ENCODE measurements at regions not wholly inside any gene's neighbourhood (a gene's known extent, or its start where the extent isn't known, plus 50 kb on each side); places are given as distances from the start of the nearest gene placed in this dataset.

GRCh38 chr9:16257604-16258003, 612.9 kb downstream of the BNC2 start:
- no peak for DNase-seq (ENCODE audit: extremely low spot score, unreplicated experiment)
- H3K4me1 Mint-ChIP-seq (ENCODE audit: unreplicated experiment): peaks cover 48% of the 10 kb centered on the region

GRCh38 chr9:16258191-16258590, 612.3 kb downstream of the BNC2 start:
- H3K9me3 Mint-ChIP-seq: peaks cover 8% of the 10 kb centered on the region
- no peak for DNase-seq (ENCODE audit: extremely low spot score, unreplicated experiment)
- H3K4me3 Mint-ChIP-seq: no peak overlapping the region
- H3K27me3 Mint-ChIP-seq: peaks cover 11% of the 10 kb centered on the region
- no peaks in the 10 kb centered on the region for H3K36me3 Mint-ChIP-seq
- TF ChIP-seq CTCF (conservative IDR thresholded peaks at IDR 0.05): no peak
- H3K4me1 Mint-ChIP-seq (ENCODE audit: unreplicated experiment): peaks cover 48% of the 10 kb centered on the region
- H3K27ac Mint-ChIP-seq: no peak overlapping the region

More at GRCh38 chr9:16257604-16258003, 612.9 kb downstream of the BNC2 start:
- H3K27ac Mint-ChIP-seq: no peak overlapping the region
- peaks cover 9% of the 10 kb centered on the region for H3K27me3 Mint-ChIP-seq
- H3K9me3 Mint-ChIP-seq: peaks cover 8% of the 10 kb centered on the region
- H3K36me3 Mint-ChIP-seq: no peaks in the 10 kb centered on the region
- H3K4me3 Mint-ChIP-seq: no peak overlapping the region
- peak; percentile 63 for TF ChIP-seq CTCF (conservative IDR thresholded peaks at IDR 0.05)

GRCh38 chr9:16258708-16259107, 611.8 kb downstream of the BNC2 start:
- H3K27ac Mint-ChIP-seq: no peak overlapping the region
- H3K36me3 Mint-ChIP-seq: no peaks in the 10 kb centered on the region
- peaks cover 8% of the 10 kb centered on the region for H3K9me3 Mint-ChIP-seq
- TF ChIP-seq CTCF (conservative IDR thresholded peaks at IDR 0.05): no peak
- no peak overlapping the region for H3K4me3 Mint-ChIP-seq
- H3K4me1 Mint-ChIP-seq (ENCODE audit: unreplicated experiment): peaks cover 46% of the 10 kb centered on the region
- DNase-seq (ENCODE audit: extremely low spot score, unreplicated experiment): no peak
- peaks cover 14% of the 10 kb centered on the region for H3K27me3 Mint-ChIP-seq

GRCh38 chr9:16262477-16263261, 607.8 kb downstream of the BNC2 start:
- H3K9me3 Mint-ChIP-seq: no peaks in the 10 kb centered on the region
- no peak for DNase-seq (ENCODE audit: extremely low spot score, unreplicated experiment)
- H3K4me1 Mint-ChIP-seq (ENCODE audit: unreplicated experiment): peaks cover 45% of the 10 kb centered on the region
- TF ChIP-seq CTCF (conservative IDR thresholded peaks at IDR 0.05): no peak
- H3K36me3 Mint-ChIP-seq: no peaks in the 10 kb centered on the region
- H3K27me3 Mint-ChIP-seq: peaks cover 18% of the 10 kb centered on the region
- no peak overlapping the region for H3K27ac Mint-ChIP-seq
- H3K4me3 Mint-ChIP-seq: no peak overlapping the region

- peaks cover 6% of the 10 kb centered on the region for H3K9me3 Mint-ChIP-seq
- H3K27ac Mint-ChIP-seq: no peak overlapping the region
- no peak for TF ChIP-seq CTCF (conservative IDR thresholded peaks at IDR 0.05)
- H3K36me3 Mint-ChIP-seq: no peaks in the 10 kb centered on the region
- no peak for DNase-seq (ENCODE audit: extremely low spot score, unreplicated experiment)
- H3K4me3 Mint-ChIP-seq: no peak overlapping the region
- H3K27me3 Mint-ChIP-seq: peaks cover 18% of the 10 kb centered on the region
- peaks cover 61% of the 10 kb centered on the region for H3K4me1 Mint-ChIP-seq (ENCODE audit: unreplicated experiment)
These were observed 604.8 kb downstream of the BNC2 start for GRCh38 chr9:16265688-16266087.
